Tibial nerve (tissue), 4 donors: ENCODE measurements at regions not wholly inside any gene's neighbourhood (a gene's known extent, or its start where the extent isn't known, plus 50 kb on each side); places are given as distances from the start of the nearest gene placed in this dataset.

Source experiments
- EP300 ChIP-seq, 2 donors: sonication (generic); formaldehyde crosslinking; IDR thresholded peaks; one replicate each; pipeline ENCODE4 v1.6.1; 2017; ENCODE audit warnings: antibody characterized with exemption in 2 of 2, mild to moderate bottlenecking in 1 of 2
- POLR2A ChIP-seq, 2 donors: fragments of 450-650 bp; IDR thresholded peaks; one replicate each; pipeline ENCODE4 v1.6.1; 2017; ENCODE audit warnings: antibody characterized with exemption in 2 of 2, mild to moderate bottlenecking in 2 of 2, moderate library complexity in 2 of 2
- TF ChIP-seq, protein P1 (sequence below), 5 experiments: fragments of 200-600 bp in 3 of 5; fragments of 450-650 bp in 2 of 5; sonication (generic) in 3 of 5; IDR thresholded peaks; one replicate each; pipeline ENCODE4 v1.5.1; 2016 to 2019; ENCODE audit warnings: antibody characterized with exemption in 5 of 5, mild to moderate bottlenecking in 3 of 5, moderate library complexity in 2 of 5

GRCh38 chr3:83849106-83849730, 1109.6 kb upstream of the CADM2 start:
- TF ChIP-seq, protein P1, sequence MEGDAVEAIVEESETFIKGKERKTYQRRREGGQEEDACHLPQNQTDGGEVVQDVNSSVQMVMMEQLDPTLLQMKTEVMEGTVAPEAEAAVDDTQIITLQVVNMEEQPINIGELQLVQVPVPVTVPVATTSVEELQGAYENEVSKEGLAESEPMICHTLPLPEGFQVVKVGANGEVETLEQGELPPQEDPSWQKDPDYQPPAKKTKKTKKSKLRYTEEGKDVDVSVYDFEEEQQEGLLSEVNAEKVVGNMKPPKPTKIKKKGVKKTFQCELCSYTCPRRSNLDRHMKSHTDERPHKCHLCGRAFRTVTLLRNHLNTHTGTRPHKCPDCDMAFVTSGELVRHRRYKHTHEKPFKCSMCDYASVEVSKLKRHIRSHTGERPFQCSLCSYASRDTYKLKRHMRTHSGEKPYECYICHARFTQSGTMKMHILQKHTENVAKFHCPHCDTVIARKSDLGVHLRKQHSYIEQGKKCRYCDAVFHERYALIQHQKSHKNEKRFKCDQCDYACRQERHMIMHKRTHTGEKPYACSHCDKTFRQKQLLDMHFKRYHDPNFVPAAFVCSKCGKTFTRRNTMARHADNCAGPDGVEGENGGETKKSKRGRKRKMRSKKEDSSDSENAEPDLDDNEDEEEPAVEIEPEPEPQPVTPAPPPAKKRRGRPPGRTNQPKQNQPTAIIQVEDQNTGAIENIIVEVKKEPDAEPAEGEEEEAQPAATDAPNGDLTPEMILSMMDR (IDR thresholded peaks at IDR 0.05): no peak
- TF ChIP-seq EP300 (IDR thresholded peaks at IDR 0.05) (no peak), POLR2A (IDR thresholded peaks at IDR 0.05) (no peak)
